Fibroblast of skin of left quadriceps (primary cell): ENCODE measurements at regions not wholly inside any gene's neighbourhood (a gene's known extent, or its start where the extent isn't known, plus 50 kb on each side); places are given as distances from the start of the nearest gene placed in this dataset.

Experiments used
- DNase-seq, 2 experiments: peaks; one replicate each; pipeline ENCODE4 v3.0.0-alpha.2; 2013; ENCODE audit warnings: low read depth in 2 of 2

- no peak for DNase-seq
These were observed 319.8 kb upstream of the KLHL29 start for GRCh38 chr2:23065210-23065609.

- DNase-seq = no peak
These were observed 319.0 kb upstream of the KLHL29 start for GRCh38 chr2:23065936-23066335.

GRCh38 chr2:23066686-23067085 is 318.3 kb upstream of the KLHL29 start:
- DNase-seq = no peak

GRCh38 chr2:23069156-23069555 is 315.8 kb upstream of the KLHL29 start:
- no peak for DNase-seq

GRCh38 chr2:23069923-23070322 is 315.1 kb upstream of the KLHL29 start:
- DNase-seq = no peak

- DNase-seq = no peak
These were observed 311.9 kb upstream of the KLHL29 start for GRCh38 chr2:23073056-23073455.

GRCh38 chr2:23073671-23074070 is 311.3 kb upstream of the KLHL29 start:
- DNase-seq = no peak

GRCh38 chr2:23077596-23077995 is 307.4 kb upstream of the KLHL29 start:
- no peak for DNase-seq

- DNase-seq = no peak
These were observed 306.1 kb upstream of the KLHL29 start for GRCh38 chr2:23078784-23079434.

GRCh38 chr2:23083966-23084365 is 301.0 kb upstream of the KLHL29 start:
- DNase-seq = no peak

- DNase-seq = no peak
These were observed 294.0 kb upstream of the KLHL29 start for GRCh38 chr2:23091019-23091418.

GRCh38 chr2:23091900-23092299 is 293.1 kb upstream of the KLHL29 start:
- DNase-seq = no peak

- DNase-seq = no peak
These were observed 292.1 kb upstream of the KLHL29 start for GRCh38 chr2:23092831-23093230.

- DNase-seq = no peak
These were observed 291.5 kb upstream of the KLHL29 start for GRCh38 chr2:23093513-23093912.

- DNase-seq = no peak
These were observed 287.9 kb upstream of the KLHL29 start for GRCh38 chr2:23096906-23097602.

GRCh38 chr2:23100406-23100805 is 284.6 kb upstream of the KLHL29 start:
- no peak for DNase-seq

GRCh38 chr2:23106242-23106785 is 278.7 kb upstream of the KLHL29 start:
- no peak for DNase-seq

GRCh38 chr2:23107327-23107941 is 277.5 kb upstream of the KLHL29 start:
- no peak for DNase-seq

GRCh38 chr2:23111263-23111662 is 273.7 kb upstream of the KLHL29 start:
- no peak for DNase-seq

- no peak for DNase-seq
These were observed 272.5 kb upstream of the KLHL29 start for GRCh38 chr2:23112517-23112916.

- DNase-seq = no peak
These were observed 270.7 kb upstream of the KLHL29 start for GRCh38 chr2:23114299-23114698.

GRCh38 chr2:23118313-23118712 is 266.7 kb upstream of the KLHL29 start:
- DNase-seq = no peak

- no peak for DNase-seq
These were observed 266.1 kb upstream of the KLHL29 start for GRCh38 chr2:23118894-23119293.
